Astrocyte of the cerebellum (primary cell): ENCODE measurements at regions not wholly inside any gene's neighbourhood (a gene's known extent, or its start where the extent isn't known, plus 50 kb on each side); places are given as distances from the start of the nearest gene placed in this dataset.

ENCODE experiments used
- DNase-seq: peaks from one replicate; pipeline ENCODE4 v3.0.0-alpha.2; 2011; ENCODE audit warnings: low read depth
- H3K4me3 ChIP-seq: 2 replicates; pipeline ENCODE4 v1.5.1; 2011; ENCODE audit warnings: mild to moderate bottlenecking, low read depth, low read length, moderate library complexity
- in situ Hi-C: cut with HindIII; loops from 2 replicates; pipeline ENCODE4 v1.10.0; 2017; ENCODE audit warnings: low sequenced_read_pairs
- TF ChIP-seq, protein P1 (sequence below): IDR thresholded peaks from 2 replicates; pipeline ENCODE4 v1.5.1; 2012; ENCODE audit warnings: low read length, low read depth, moderate library complexity, mild to moderate bottlenecking; ENCODE audit errors: missing control alignments

DNA sequence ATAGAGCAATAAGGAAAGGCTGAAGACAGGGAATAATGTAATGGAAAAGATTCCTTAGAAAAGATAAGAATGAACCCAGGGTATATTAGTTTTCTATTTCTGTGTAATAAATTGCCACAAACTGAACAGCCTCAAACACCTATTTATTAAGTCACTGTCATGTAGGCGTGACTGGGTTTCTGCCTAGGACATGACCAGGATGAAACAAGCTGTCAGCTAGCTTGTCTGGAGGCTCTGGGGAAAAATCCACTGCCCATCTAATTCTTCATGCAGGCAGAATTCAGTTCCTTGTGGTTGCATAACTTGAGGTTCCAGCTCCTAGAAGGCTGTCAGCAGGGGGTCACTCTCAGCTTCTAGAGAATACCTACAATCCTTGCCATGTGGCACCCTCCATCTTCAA lies 277.7 kb downstream of the TMA16 start:
- TF ChIP-seq, protein P1, sequence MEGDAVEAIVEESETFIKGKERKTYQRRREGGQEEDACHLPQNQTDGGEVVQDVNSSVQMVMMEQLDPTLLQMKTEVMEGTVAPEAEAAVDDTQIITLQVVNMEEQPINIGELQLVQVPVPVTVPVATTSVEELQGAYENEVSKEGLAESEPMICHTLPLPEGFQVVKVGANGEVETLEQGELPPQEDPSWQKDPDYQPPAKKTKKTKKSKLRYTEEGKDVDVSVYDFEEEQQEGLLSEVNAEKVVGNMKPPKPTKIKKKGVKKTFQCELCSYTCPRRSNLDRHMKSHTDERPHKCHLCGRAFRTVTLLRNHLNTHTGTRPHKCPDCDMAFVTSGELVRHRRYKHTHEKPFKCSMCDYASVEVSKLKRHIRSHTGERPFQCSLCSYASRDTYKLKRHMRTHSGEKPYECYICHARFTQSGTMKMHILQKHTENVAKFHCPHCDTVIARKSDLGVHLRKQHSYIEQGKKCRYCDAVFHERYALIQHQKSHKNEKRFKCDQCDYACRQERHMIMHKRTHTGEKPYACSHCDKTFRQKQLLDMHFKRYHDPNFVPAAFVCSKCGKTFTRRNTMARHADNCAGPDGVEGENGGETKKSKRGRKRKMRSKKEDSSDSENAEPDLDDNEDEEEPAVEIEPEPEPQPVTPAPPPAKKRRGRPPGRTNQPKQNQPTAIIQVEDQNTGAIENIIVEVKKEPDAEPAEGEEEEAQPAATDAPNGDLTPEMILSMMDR, result no peak
- in situ Hi-C loops, result no loop called here
- H3K4me3 ChIP-seq, result no peak overlapping the region
- DNase-seq, result no peak

DNA sequence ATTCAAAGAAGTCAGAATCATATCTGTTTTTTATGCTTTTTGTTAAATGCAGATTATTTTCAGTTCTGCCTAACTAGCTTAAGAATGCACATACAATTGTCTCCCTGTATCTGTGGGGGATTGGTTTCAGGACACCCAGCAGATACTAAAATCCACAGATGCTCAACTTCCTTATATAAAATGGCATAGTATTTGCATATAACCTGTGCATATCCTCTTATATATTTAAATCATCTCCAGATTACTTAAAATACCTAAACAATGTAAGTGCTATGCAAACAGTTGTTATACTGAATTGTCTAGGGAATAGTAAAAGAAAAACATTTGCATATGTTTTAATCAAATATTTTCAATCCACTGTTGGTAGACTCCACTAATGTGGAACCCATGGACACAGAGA lies 279.4 kb downstream of the TMA16 start:
- no peak for DNase-seq
- H3K4me3 ChIP-seq, result no peak overlapping the region
- TF ChIP-seq, protein P1, result no peak
- in situ Hi-C loops, result no loop called here

DNA sequence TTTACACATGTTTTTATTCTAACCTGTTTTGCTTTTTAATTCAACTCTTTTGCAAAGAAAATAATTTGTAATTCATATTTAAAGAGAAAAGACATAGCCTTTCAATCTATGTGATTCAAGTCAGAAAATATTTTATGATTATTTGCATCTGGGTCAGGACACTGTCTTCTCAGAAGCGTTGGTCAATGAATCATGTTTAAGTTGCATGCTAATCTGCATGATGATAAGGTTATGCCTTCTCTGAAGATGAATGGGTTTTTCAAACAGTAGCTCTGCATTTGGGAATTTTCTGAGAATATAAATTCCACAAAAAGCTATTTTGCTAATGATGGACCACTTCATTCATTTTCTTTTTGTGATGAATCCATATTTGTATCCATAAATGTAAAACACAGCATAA lies 282.5 kb downstream of the TMA16 start:
- TF ChIP-seq, protein P1, result no peak
- no peak for DNase-seq
- in situ Hi-C loops, result no loop called here
- no peak overlapping the region for H3K4me3 ChIP-seq

DNA sequence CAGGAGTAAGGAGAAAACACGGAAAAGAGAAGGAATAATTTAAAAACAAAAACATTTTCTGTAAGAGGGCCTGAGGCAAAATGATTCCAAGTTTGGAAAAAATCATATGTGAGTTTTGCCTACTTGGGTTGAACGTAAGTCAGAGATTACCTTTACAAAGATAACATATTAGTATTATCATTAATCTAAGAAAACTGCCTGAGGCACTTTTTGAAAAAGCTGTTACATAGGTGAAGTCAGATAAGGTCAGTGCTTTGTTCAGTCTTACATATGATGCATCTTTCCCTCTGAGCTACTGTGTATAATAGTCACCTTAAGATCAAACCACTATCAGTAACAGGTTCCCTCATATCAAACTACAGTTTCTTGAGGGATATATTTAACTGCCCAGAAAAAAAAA lies 287.2 kb downstream of the TMA16 start:
- H3K4me3 ChIP-seq, result no peak overlapping the region
- DNase-seq, result no peak
- in situ Hi-C loops, result no loop called here
- TF ChIP-seq, protein P1, result no peak

DNA sequence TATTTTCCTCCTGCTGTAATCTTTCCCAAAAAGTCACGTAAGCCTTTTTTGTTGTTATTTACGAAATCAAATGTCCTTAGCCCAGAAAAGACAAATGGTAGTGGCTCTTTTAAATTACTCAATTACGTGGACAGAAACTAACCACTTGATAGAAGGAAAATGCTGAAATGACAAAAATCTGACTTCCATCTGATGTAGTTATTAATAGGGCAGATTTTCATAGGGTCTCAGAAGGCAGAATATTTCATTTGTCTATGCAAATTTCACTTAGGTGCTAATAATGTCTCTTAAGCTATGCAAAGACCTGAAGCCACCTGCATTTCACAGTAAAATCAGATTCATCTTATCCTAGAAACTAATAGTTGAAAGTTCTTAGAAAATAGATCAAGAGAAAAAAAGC lies 295.7 kb downstream of the TMA16 start:
- in situ Hi-C loops, result no loop called here
- no peak overlapping the region for H3K4me3 ChIP-seq
- no peak for DNase-seq
- TF ChIP-seq, protein P1, result no peak

DNA sequence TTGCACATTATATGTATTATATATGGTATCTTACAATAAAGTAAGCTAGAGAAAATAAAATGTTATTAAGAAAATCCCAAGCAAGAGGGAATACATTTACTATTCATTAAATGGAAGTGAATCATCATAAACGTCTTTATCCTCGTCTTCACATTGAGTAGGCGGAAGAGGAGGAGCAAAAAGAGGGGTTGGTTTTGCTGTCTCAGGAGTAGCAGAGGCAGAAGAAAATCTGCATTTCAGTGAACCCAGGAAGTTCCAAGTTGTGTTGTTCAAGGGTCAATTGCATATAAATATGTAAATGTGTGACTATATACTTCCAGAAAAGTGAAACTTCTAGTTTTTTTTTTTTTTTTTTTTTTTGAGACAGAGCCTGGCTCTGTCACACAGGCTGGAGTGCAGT lies 301.4 kb downstream of the TMA16 start:
- DNase-seq, result no peak
- in situ Hi-C loops, result no loop called here
- no peak overlapping the region for H3K4me3 ChIP-seq
- TF ChIP-seq, protein P1, result no peak

DNA sequence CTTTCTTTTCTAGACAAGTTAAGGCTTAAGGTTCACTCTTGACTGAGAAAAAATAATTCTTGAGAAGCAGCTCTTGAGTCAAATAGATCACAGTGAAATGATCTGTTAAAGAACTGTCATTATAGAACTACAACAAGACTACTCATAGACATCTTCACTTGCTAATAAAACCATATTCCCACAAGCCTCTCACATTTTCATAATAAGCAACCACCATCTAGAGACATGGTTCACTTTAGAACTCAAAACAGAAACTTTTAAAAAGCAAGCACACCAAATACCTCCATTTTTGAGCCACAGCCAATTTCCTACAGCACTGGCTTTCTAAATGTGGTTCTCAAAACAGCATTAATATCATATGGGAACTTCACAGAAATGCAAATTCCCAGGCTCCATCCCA lies 309.5 kb downstream of the TMA16 start:
- in situ Hi-C loops, result no loop called here
- H3K4me3 ChIP-seq, result no peak overlapping the region
- no peak for DNase-seq
- TF ChIP-seq, protein P1, result no peak
